NCI-H748 treated with DMSO at 0.1 percent for 48 hours (cell line): ENCODE measurements at regions not wholly inside any gene's neighbourhood (a gene's known extent, or its start where the extent isn't known, plus 50 kb on each side); places are given as distances from the start of the nearest gene placed in this dataset.
"Not testable (repeated sequence)": the region's sequence is repeated elsewhere in the genome, so short reads cannot be mapped to it uniquely, and the experiment has no call there.

Source experiments
- DNase-seq: peaks from one replicate; lab custom pipeline; 2025; lab: John Stamatoyannopoulos, UW

- DNase-seq, result not testable (repeated sequence)
Measured at GRCh38 chr10:70990156-70990555, 101.8 kb upstream of the PCBD1 start.

GRCh38 chr10:70990681-70991080 lies 102.3 kb upstream of the PCBD1 start:
- no peak for DNase-seq

- no peak for DNase-seq
Measured at GRCh38 chr10:70991140-70992124, 103.1 kb upstream of the PCBD1 start.

- no peak for DNase-seq
Measured at GRCh38 chr10:70992436-70992835, 104.1 kb upstream of the PCBD1 start.

- no peak for DNase-seq
Measured at GRCh38 chr10:70993051-70993450, 104.7 kb upstream of the PCBD1 start.

- no peak for DNase-seq
Measured at GRCh38 chr10:70996549-70996948, 108.2 kb upstream of the PCBD1 start.

GRCh38 chr10:70997236-70997635 lies 108.9 kb upstream of the PCBD1 start:
- DNase-seq, result no peak

GRCh38 chr10:70998086-70998485 lies 109.7 kb upstream of the PCBD1 start:
- no peak for DNase-seq

GRCh38 chr10:71001470-71001869 lies 113.1 kb upstream of the PCBD1 start:
- no peak for DNase-seq

GRCh38 chr10:71004176-71005075 lies 116.1 kb upstream of the PCBD1 start:
- DNase-seq, result no peak

GRCh38 chr10:71005337-71006305 lies 117.3 kb upstream of the PCBD1 start:
- no peak for DNase-seq

GRCh38 chr10:71006506-71006905 lies 118.1 kb upstream of the PCBD1 start:
- DNase-seq, result no peak

GRCh38 chr10:71007516-71007915 lies 119.2 kb upstream of the PCBD1 start:
- no peak for DNase-seq

- no peak for DNase-seq
Measured at GRCh38 chr10:71008150-71008549, 119.8 kb upstream of the PCBD1 start.

- DNase-seq, result peak; percentile 5
Measured at GRCh38 chr10:71009126-71009525, 120.8 kb upstream of the PCBD1 start.

GRCh38 chr10:71010730-71011129 lies 122.4 kb upstream of the PCBD1 start:
- no peak for DNase-seq

GRCh38 chr10:71011141-71011540 lies 122.8 kb upstream of the PCBD1 start:
- DNase-seq, result no peak

- DNase-seq, result no peak
Measured at GRCh38 chr10:71014021-71014805, 125.8 kb upstream of the PCBD1 start.

GRCh38 chr10:71015674-71016073 lies 127.3 kb upstream of the PCBD1 start:
- no peak for DNase-seq

GRCh38 chr10:71020061-71020460 lies 131.7 kb upstream of the PCBD1 start:
- DNase-seq, result not testable (repeated sequence)

- no peak for DNase-seq
Measured at GRCh38 chr10:71021402-71021801, 133.0 kb upstream of the PCBD1 start.
